OCI-LY3 (cell line): ENCODE measurements at regions not wholly inside any gene's neighbourhood (a gene's known extent, or its start where the extent isn't known, plus 50 kb on each side); places are given as distances from the start of the nearest gene placed in this dataset.

Experiments used
- H2AFZ ChIP-seq: fragments of 200-600, 300-600 bp; shearing (Covaris generic); 2 replicates; pipeline ENCODE4 v1.6.0; 2014; ENCODE audit warnings: antibody characterized with exemption, low read depth, low read length
- H3K27ac ChIP-seq: fragments of 200-600, 300-600 bp; sonication (generic); 2 replicates; pipeline ENCODE4 v1.5.1; 2014; ENCODE audit warnings: mild to moderate bottlenecking, low read length, moderate library complexity, mixed read lengths
- H3K27me3 ChIP-seq: fragments of 200-600, 300-600 bp; sonication (generic); 2 replicates; pipeline ENCODE4 v1.6.1; 2014; ENCODE audit warnings: low read depth, low read length, mixed read lengths
- H3K36me3 ChIP-seq: fragments of 200-600, 300-600 bp; sonication (generic); replicated peaks from 2 replicates; pipeline ENCODE3; 2014; ENCODE audit warnings: low read depth, low read length, mixed read lengths
- H3K4me1 ChIP-seq: fragments of 300-600, 200-600 bp; sonication (generic); 2 replicates; pipeline ENCODE4 v1.6.1; 2014; ENCODE audit warnings: low read length, mixed read lengths
- H3K4me2 ChIP-seq: fragments of 200-600, 300-600 bp; sonication (generic); 2 replicates; pipeline ENCODE4 v1.6.1; 2014; ENCODE audit warnings: low read length, mixed read lengths
- H3K4me3 ChIP-seq: fragments of 300-600, 200-600 bp; sonication (generic); 2 replicates; pipeline ENCODE4 v1.5.1; 2014; ENCODE audit warnings: antibody characterized with exemption, mild to moderate bottlenecking, low read length, moderate library complexity
- H3K79me2 ChIP-seq: fragments of 300-600, 200-600 bp; shearing (Covaris generic); 2 replicates; pipeline ENCODE4 v1.6.1; 2014; ENCODE audit warnings: mild to moderate bottlenecking, low read length, mixed read lengths
- H3K9ac ChIP-seq: fragments of 300-600, 200-600 bp; shearing (Covaris generic); 2 replicates; pipeline ENCODE4 v1.6.0; 2014; ENCODE audit warnings: mild to moderate bottlenecking, low read length, moderate library complexity
- H3K9me3 ChIP-seq: fragments of 200-600, 300-600 bp; shearing (Covaris generic); 2 replicates; pipeline ENCODE4 v1.6.1; 2014; ENCODE audit warnings: low read length, mixed read lengths; ENCODE audit not compliant: insufficient read depth
- H4K20me1 ChIP-seq: fragments of 200-600, 300-600 bp; sonication (generic); 2 replicates; pipeline ENCODE4 v1.6.1; 2016; ENCODE audit warnings: low read length, mixed read lengths; ENCODE audit not compliant: insufficient read depth
- EZH2phosphoT487 ChIP-seq: fragments of 200-600 bp; shearing (Covaris generic); IDR thresholded peaks from 2 replicates; pipeline ENCODE4 v1.6.1; 2018; ENCODE audit warnings: antibody characterized with exemption, mixed run types, low read depth
- TF ChIP-seq, protein P1 (sequence below): fragments of 200-600, 300-600 bp; sonication (generic); IDR thresholded peaks from 2 replicates; pipeline ENCODE4 v1.5.1; 2014; ENCODE audit warnings: antibody characterized with exemption, low read length, low read depth

GRCh38 chr21:28627261-28627660 lies 365.4 kb downstream of the LTN1 start:
- Histone ChIP-seq H3K36me3 (no peaks in the 10 kb centered on the region), H3K4me1 (no peaks in the 10 kb centered on the region), H4K20me1 (no peaks in the 10 kb centered on the region), H3K4me3 (no peak overlapping the region), H3K4me2 (no peak overlapping the region), H3K9me3 (no peaks in the 10 kb centered on the region), H2AFZ (no peak overlapping the region), H3K27me3 (no peaks in the 10 kb centered on the region), H3K9ac (no peak overlapping the region), H3K27ac (no peak overlapping the region), H3K79me2 (no peaks in the 10 kb centered on the region)
- TF ChIP-seq EZH2phosphoT487 = no peak
- TF ChIP-seq, protein P1, sequence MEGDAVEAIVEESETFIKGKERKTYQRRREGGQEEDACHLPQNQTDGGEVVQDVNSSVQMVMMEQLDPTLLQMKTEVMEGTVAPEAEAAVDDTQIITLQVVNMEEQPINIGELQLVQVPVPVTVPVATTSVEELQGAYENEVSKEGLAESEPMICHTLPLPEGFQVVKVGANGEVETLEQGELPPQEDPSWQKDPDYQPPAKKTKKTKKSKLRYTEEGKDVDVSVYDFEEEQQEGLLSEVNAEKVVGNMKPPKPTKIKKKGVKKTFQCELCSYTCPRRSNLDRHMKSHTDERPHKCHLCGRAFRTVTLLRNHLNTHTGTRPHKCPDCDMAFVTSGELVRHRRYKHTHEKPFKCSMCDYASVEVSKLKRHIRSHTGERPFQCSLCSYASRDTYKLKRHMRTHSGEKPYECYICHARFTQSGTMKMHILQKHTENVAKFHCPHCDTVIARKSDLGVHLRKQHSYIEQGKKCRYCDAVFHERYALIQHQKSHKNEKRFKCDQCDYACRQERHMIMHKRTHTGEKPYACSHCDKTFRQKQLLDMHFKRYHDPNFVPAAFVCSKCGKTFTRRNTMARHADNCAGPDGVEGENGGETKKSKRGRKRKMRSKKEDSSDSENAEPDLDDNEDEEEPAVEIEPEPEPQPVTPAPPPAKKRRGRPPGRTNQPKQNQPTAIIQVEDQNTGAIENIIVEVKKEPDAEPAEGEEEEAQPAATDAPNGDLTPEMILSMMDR = no peak

GRCh38 chr21:28624626-28625025 lies 368.1 kb downstream of the LTN1 start:
- Histone ChIP-seq H3K9ac (no peak overlapping the region), H3K36me3 (no peaks in the 10 kb centered on the region), H3K27me3 (no peaks in the 10 kb centered on the region), H3K9me3 (no peaks in the 10 kb centered on the region), H3K4me3 (no peak overlapping the region), H3K4me1 (no peaks in the 10 kb centered on the region), H3K79me2 (no peaks in the 10 kb centered on the region), H3K27ac (no peak overlapping the region), H4K20me1 (no peaks in the 10 kb centered on the region), H2AFZ (no peak overlapping the region), H3K4me2 (no peak overlapping the region)
- TF ChIP-seq, protein P1 = no peak
- TF ChIP-seq EZH2phosphoT487 = no peak

GRCh38 chr21:28617300-28617699 lies 375.4 kb downstream of the LTN1 start:
- H4K20me1 ChIP-seq = no peaks in the 10 kb centered on the region

DNA sequence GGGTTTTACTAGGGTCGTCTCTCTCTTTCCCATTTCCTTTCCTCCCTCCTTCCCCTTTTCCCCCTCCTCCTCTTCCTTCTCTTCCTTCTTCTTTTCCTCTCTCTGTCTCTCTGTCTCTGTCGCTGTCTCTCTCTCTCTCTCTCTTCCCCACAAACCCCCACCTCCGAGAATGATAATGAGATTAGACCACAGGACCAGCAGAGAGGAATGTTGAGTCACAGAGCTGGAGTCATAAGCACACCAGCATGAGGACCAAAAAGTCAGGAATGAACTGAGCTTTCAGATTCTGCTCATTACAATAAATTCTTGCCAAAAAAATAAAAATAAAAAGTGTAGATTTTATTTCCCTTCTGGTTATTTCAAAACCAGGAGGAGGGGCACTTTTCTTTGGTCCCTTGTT lies 377.4 kb downstream of the LTN1 start:
- Histone ChIP-seq H3K9me3 (no peaks in the 10 kb centered on the region), H3K4me1 (no peaks in the 10 kb centered on the region), H3K4me2 (no peak overlapping the region), H3K4me3 (no peak overlapping the region), H4K20me1 (no peaks in the 10 kb centered on the region), H3K27me3 (no peaks in the 10 kb centered on the region), H3K9ac (no peak overlapping the region), H3K27ac (no peak overlapping the region), H3K36me3 (no peaks in the 10 kb centered on the region), H2AFZ (no peak overlapping the region), H3K79me2 (no peaks in the 10 kb centered on the region)
- TF ChIP-seq EZH2phosphoT487 = no peak
- TF ChIP-seq, protein P1 = no peak

More at GRCh38 chr21:28617300-28617699, 375.4 kb downstream of the LTN1 start:
- Histone ChIP-seq H3K4me3 (no peak overlapping the region), H3K79me2 (no peaks in the 10 kb centered on the region), H3K27ac (no peak overlapping the region), H3K9ac (no peak overlapping the region), H3K27me3 (no peaks in the 10 kb centered on the region), H3K36me3 (no peaks in the 10 kb centered on the region), H2AFZ (no peak overlapping the region), H3K4me2 (no peak overlapping the region), H3K9me3 (no peaks in the 10 kb centered on the region), H3K4me1 (no peaks in the 10 kb centered on the region)
- TF ChIP-seq, protein P1 = no peak
- TF ChIP-seq EZH2phosphoT487 = no peak
